ENCODE measurements at regions not wholly inside any gene's neighbourhood (a gene's known extent, or its start where the extent isn't known, plus 50 kb on each side); places are given as distances from the start of the nearest gene placed in this dataset.

GRCh38 chr4:133891011-133891410, 310.6 kb downstream of the PABPC4L start:
- no peaks in the 10 kb centered on the region for H3K9me3 ChIP-seq
- no peak overlapping the region for H3K4me3 ChIP-seq
- no peaks in the 10 kb centered on the region for H3K36me3 ChIP-seq
- H3K27ac ChIP-seq, result no peak overlapping the region
- no peak for DNase-seq
- 40 to 67% methylated on average over 1 of the region's 1 CpG for WGBS, 2 donors
- no peak for TF ChIP-seq POLR2A (IDR thresholded peaks at IDR 0.05)
- no peak for TF ChIP-seq CTCF (IDR thresholded peaks at IDR 0.05)
- no peaks in the 10 kb centered on the region for H3K4me1 ChIP-seq
- intact Hi-C loops (cut with DNase I), result no loop called here
- no peaks in the 10 kb centered on the region for H3K27me3 ChIP-seq

- Histone ChIP-seq H3K27ac (no peak overlapping the region), H3K4me1 (no peaks in the 10 kb centered on the region), H3K27me3 (no peaks in the 10 kb centered on the region), H3K9me3 (no peaks in the 10 kb centered on the region), H3K36me3 (no peaks in the 10 kb centered on the region), H3K4me3 (no peak overlapping the region)
- WGBS, 2 donors, result 62 to 68% methylated on average over 4 of the region's 4 CpGs
- TF ChIP-seq CTCF (IDR thresholded peaks at IDR 0.05) (no peak), POLR2A (IDR thresholded peaks at IDR 0.05) (no peak)
- no peak for DNase-seq
- intact Hi-C loops (cut with DNase I), result no loop called here
Measured at GRCh38 chr4:133887723-133888122, 313.9 kb downstream of the PABPC4L start.

GRCh38 chr4:133869486-133869885, 332.1 kb downstream of the PABPC4L start:
- 70 to 77% methylated on average over 3 of the region's 3 CpGs for WGBS, 2 donors
- Histone ChIP-seq H3K36me3 (no peaks in the 10 kb centered on the region), H3K27ac (no peak overlapping the region), H3K9me3 (no peaks in the 10 kb centered on the region), H3K27me3 (no peaks in the 10 kb centered on the region), H3K4me1 (no peaks in the 10 kb centered on the region), H3K4me3 (no peak overlapping the region)
- TF ChIP-seq CTCF (IDR thresholded peaks at IDR 0.05) (no peak), POLR2A (IDR thresholded peaks at IDR 0.05) (no peak)
- DNase-seq, result no peak
- intact Hi-C loops (cut with DNase I), result no loop called here

- Histone ChIP-seq H3K4me1 (no peaks in the 10 kb centered on the region), H3K36me3 (no peaks in the 10 kb centered on the region), H3K27ac (no peak overlapping the region), H3K27me3 (no peaks in the 10 kb centered on the region), H3K4me3 (no peak overlapping the region), H3K9me3 (no peaks in the 10 kb centered on the region)
- intact Hi-C loops (cut with DNase I), result no loop called here
- TF ChIP-seq POLR2A (IDR thresholded peaks at IDR 0.05) (no peak), CTCF (IDR thresholded peaks at IDR 0.05) (no peak)
- WGBS, 2 donors, result 56 to 84% methylated on average over 4 of the region's 4 CpGs
- DNase-seq, result no peak
Measured at GRCh38 chr4:133868856-133869255, 332.7 kb downstream of the PABPC4L start.

- no peak for TF ChIP-seq CTCF (IDR thresholded peaks at IDR 0.05)
- no peak for TF ChIP-seq POLR2A (IDR thresholded peaks at IDR 0.05)
- H3K9me3 ChIP-seq, result no peaks in the 10 kb centered on the region
- H3K4me3 ChIP-seq, result no peak overlapping the region
- H3K36me3 ChIP-seq, result no peaks in the 10 kb centered on the region
- H3K4me1 ChIP-seq, result no peaks in the 10 kb centered on the region
- DNase-seq, result no peak
- 23 to 25% methylated on average over 2 of the region's 2 CpGs for WGBS, 2 donors
- no peak overlapping the region for H3K27ac ChIP-seq
- intact Hi-C loops (cut with DNase I), result no loop called here
- H3K27me3 ChIP-seq, result no peaks in the 10 kb centered on the region
Measured at GRCh38 chr4:133866328-133866699, 335.3 kb downstream of the PABPC4L start.
